Stimulated activated naive CD8-positive, alpha-beta T cell treated with anti-CD3 and anti-CD28 coated beads, Interleukin-15, amount 100 ng/mL, for 72 hours (primary cell): ENCODE measurements at regions not wholly inside any gene's neighbourhood (a gene's known extent, or its start where the extent isn't known, plus 50 kb on each side); places are given as distances from the start of the nearest gene placed in this dataset.

Experiments used
- ATAC-seq: fragments of 150-1000 bp; cut with Tn5 transposase; 2 replicates; pipeline ENCODE4 v1.10.0; 2021; ENCODE audit warnings: mild to moderate bottlenecking, moderate library complexity
- DNase-seq, 2 donors: peaks; one replicate each; pipeline ENCODE4 v3.0.0; 2021 to 2022
- H3K27ac Mint-ChIP-seq, 2 donors: one replicate each; pipeline ENCODE4 v1.8.0; 2022; ENCODE audit warnings: mild to moderate bottlenecking in 2 of 2, mixed read lengths in 2 of 2, moderate library complexity in 2 of 2
- H3K27me3 Mint-ChIP-seq: one replicate; pipeline ENCODE4 v1.8.0; 2022; ENCODE audit warnings: mixed read lengths
- H3K4me1 Mint-ChIP-seq: one replicate; pipeline ENCODE4 v1.8.0; 2022; ENCODE audit warnings: mild to moderate bottlenecking, mixed read lengths
- H3K4me3 Mint-ChIP-seq, 2 donors: one replicate each; pipeline ENCODE4 v1.8.0; 2022; ENCODE audit warnings: mild to moderate bottlenecking in 2 of 2, mixed read lengths in 2 of 2, moderate library complexity in 1 of 2
- H3K9me3 Mint-ChIP-seq, 2 donors: one replicate each; pipeline ENCODE4 v1.8.0; 2022; ENCODE audit warnings: mixed read lengths in 2 of 2

- H3K27ac Mint-ChIP-seq, result no peak overlapping the region
- H3K4me1 Mint-ChIP-seq, result no peaks in the 10 kb centered on the region
- no peak for DNase-seq
- H3K27me3 Mint-ChIP-seq, result peaks cover 18% of the 10 kb centered on the region
- no peaks in the 10 kb centered on the region for H3K9me3 Mint-ChIP-seq
- H3K4me3 Mint-ChIP-seq, result no peak overlapping the region
- ATAC-seq, result no peak
Observed at GRCh38 chr2:44825702-44826101, 115.8 kb upstream of the SIX3 start.

GRCh38 chr2:44826601-44827000 lies 114.9 kb upstream of the SIX3 start:
- peaks cover 10% of the 10 kb centered on the region for H3K27me3 Mint-ChIP-seq
- H3K9me3 Mint-ChIP-seq, result no peaks in the 10 kb centered on the region
- no peak for DNase-seq
- H3K27ac Mint-ChIP-seq, result no peak overlapping the region
- ATAC-seq, result no peak
- H3K4me1 Mint-ChIP-seq, result no peaks in the 10 kb centered on the region
- no peak overlapping the region for H3K4me3 Mint-ChIP-seq

GRCh38 chr2:44829771-44830170 lies 111.7 kb upstream of the SIX3 start:
- H3K27me3 Mint-ChIP-seq, result no peaks in the 10 kb centered on the region
- no peak for ATAC-seq
- no peak for DNase-seq
- no peak overlapping the region for H3K27ac Mint-ChIP-seq
- H3K9me3 Mint-ChIP-seq, result peaks cover 0 to 6% of the 10 kb centered on the region in 2 donors
- no peaks in the 10 kb centered on the region for H3K4me1 Mint-ChIP-seq
- H3K4me3 Mint-ChIP-seq, result no peak overlapping the region

GRCh38 chr2:44833171-44834069 lies 108.1 kb upstream of the SIX3 start:
- no peak overlapping the region for H3K4me3 Mint-ChIP-seq
- DNase-seq (no peak), ATAC-seq (peak; percentile 44)
- H3K27me3 Mint-ChIP-seq, result peaks cover 8% of the 10 kb centered on the region
- H3K9me3 Mint-ChIP-seq, result peaks cover 0 to 6% of the 10 kb centered on the region in 2 donors
- no peak overlapping the region for H3K27ac Mint-ChIP-seq
- H3K4me1 Mint-ChIP-seq, result no peaks in the 10 kb centered on the region

- H3K27me3 Mint-ChIP-seq, result peaks cover 12% of the 10 kb centered on the region
Observed at GRCh38 chr2:44834656-44835055, 106.8 kb upstream of the SIX3 start.

GRCh38 chr2:44836174-44836573 lies 105.3 kb upstream of the SIX3 start:
- Mint-ChIP-seq H3K4me1 (no peaks in the 10 kb centered on the region), H3K4me3 (no peak overlapping the region), H3K27ac (no peak overlapping the region), H3K9me3 (peaks cover 0 to 6% of the 10 kb centered on the region in 2 donors), H3K27me3 (peaks cover 18% of the 10 kb centered on the region)
- peak; percentile 94 for ATAC-seq
- peak in 1 of 2 donors; percentile 62 for DNase-seq

More at GRCh38 chr2:44834656-44835055, 106.8 kb upstream of the SIX3 start:
- H3K4me3 Mint-ChIP-seq, result no peak overlapping the region
- no peaks in the 10 kb centered on the region for H3K4me1 Mint-ChIP-seq
- no peak for ATAC-seq
- no peak overlapping the region for H3K27ac Mint-ChIP-seq
- peaks cover 0 to 6% of the 10 kb centered on the region in 2 donors for H3K9me3 Mint-ChIP-seq
- DNase-seq, result no peak

GRCh38 chr2:44836916-44837315 lies 104.6 kb upstream of the SIX3 start:
- H3K27ac Mint-ChIP-seq, result no peak overlapping the region
- ATAC-seq (no peak), DNase-seq (no peak)
- H3K27me3 Mint-ChIP-seq, result peaks cover 18% of the 10 kb centered on the region
- no peak overlapping the region for H3K4me3 Mint-ChIP-seq
- H3K4me1 Mint-ChIP-seq, result no peaks in the 10 kb centered on the region
- peaks cover 0 to 6% of the 10 kb centered on the region in 2 donors for H3K9me3 Mint-ChIP-seq

- peak overlapping the region in 1 of 2 donors; percentile 14 for H3K27ac Mint-ChIP-seq
- ATAC-seq, result no peak
- peaks cover 29% of the 10 kb centered on the region for H3K27me3 Mint-ChIP-seq
- no peak for DNase-seq
- no peaks in the 10 kb centered on the region for H3K4me1 Mint-ChIP-seq
- H3K4me3 Mint-ChIP-seq, result no peak overlapping the region
- no peaks in the 10 kb centered on the region for H3K9me3 Mint-ChIP-seq
Observed at GRCh38 chr2:44838116-44838790, 103.2 kb upstream of the SIX3 start.

- no peak overlapping the region for H3K27ac Mint-ChIP-seq
- H3K4me1 Mint-ChIP-seq, result no peaks in the 10 kb centered on the region
- H3K27me3 Mint-ChIP-seq, result peaks cover 37% of the 10 kb centered on the region
- H3K9me3 Mint-ChIP-seq, result no peaks in the 10 kb centered on the region
- no peak overlapping the region for H3K4me3 Mint-ChIP-seq
- no peak for DNase-seq
- no peak for ATAC-seq
Observed at GRCh38 chr2:44839370-44839769, 102.1 kb upstream of the SIX3 start.

- ATAC-seq (no peak), DNase-seq (no peak)
- peaks cover 6% of the 10 kb centered on the region for H3K4me1 Mint-ChIP-seq
- H3K9me3 Mint-ChIP-seq, result no peaks in the 10 kb centered on the region
- peaks cover 43% of the 10 kb centered on the region for H3K27me3 Mint-ChIP-seq
- peak overlapping the region in 1 of 2 donors; percentile 5 for H3K27ac Mint-ChIP-seq
- no peak overlapping the region for H3K4me3 Mint-ChIP-seq
Observed at GRCh38 chr2:44839771-44840502, 101.6 kb upstream of the SIX3 start.

GRCh38 chr2:44840503-44840850 lies 101.0 kb upstream of the SIX3 start:
- Mint-ChIP-seq H3K4me1 (peaks cover 6% of the 10 kb centered on the region), H3K4me3 (no peak overlapping the region), H3K27me3 (peaks cover 45% of the 10 kb centered on the region), H3K9me3 (no peaks in the 10 kb centered on the region), H3K27ac (no peak overlapping the region)
- ATAC-seq (no peak), DNase-seq (no peak)

- DNase-seq (no peak), ATAC-seq (no peak)
- Mint-ChIP-seq H3K27ac (no peak overlapping the region), H3K4me3 (no peak overlapping the region), H3K4me1 (peaks cover 6% of the 10 kb centered on the region), H3K9me3 (no peaks in the 10 kb centered on the region), H3K27me3 (peaks cover 45% of the 10 kb centered on the region)
Observed at GRCh38 chr2:44843086-44843485, 98.4 kb upstream of the SIX3 start.

- Mint-ChIP-seq H3K4me1 (peaks cover 6% of the 10 kb centered on the region), H3K27ac (no peak overlapping the region), H3K27me3 (peaks cover 50% of the 10 kb centered on the region), H3K4me3 (no peak overlapping the region), H3K9me3 (no peaks in the 10 kb centered on the region)
- no peak for ATAC-seq
- DNase-seq, result no peak
Observed at GRCh38 chr2:44843641-44844310, 97.7 kb upstream of the SIX3 start.

GRCh38 chr2:44844651-44845270 lies 96.7 kb upstream of the SIX3 start:
- Mint-ChIP-seq H3K27ac (peak overlapping the region in 1 of 2 donors; percentile 47), H3K4me3 (no peak overlapping the region), H3K27me3 (peaks cover 53% of the 10 kb centered on the region), H3K9me3 (no peaks in the 10 kb centered on the region), H3K4me1 (peaks cover 6% of the 10 kb centered on the region)
- ATAC-seq (no peak), DNase-seq (no peak)

GRCh38 chr2:44848026-44848425 lies 93.5 kb upstream of the SIX3 start:
- Mint-ChIP-seq H3K27ac (no peak overlapping the region), H3K9me3 (no peaks in the 10 kb centered on the region), H3K4me3 (no peak overlapping the region), H3K4me1 (peaks cover 6% of the 10 kb centered on the region), H3K27me3 (peaks cover 47% of the 10 kb centered on the region)
- ATAC-seq (no peak), DNase-seq (no peak)
